Stimulated activated effector memory CD8-positive, alpha-beta T cell treated with anti-CD3 and anti-CD28 coated beads, Interleukin-12 subunit alpha, Interleukin-12 subunit beta, amount 100 ng/mL, for 72 hours (primary cell): ENCODE measurements at regions not wholly inside any gene's neighbourhood (a gene's known extent, or its start where the extent isn't known, plus 50 kb on each side); places are given as distances from the start of the nearest gene placed in this dataset.

ENCODE experiments used
- ATAC-seq: fragments of 150-1000 bp; cut with Tn5 transposase; 2 replicates; pipeline ENCODE4 v1.10.0; 2021
- DNase-seq, 2 donors: peaks; one replicate each; pipeline ENCODE4 v3.0.0; 2021 to 2022; ENCODE audit warnings: low spot score in 2 of 2
- H3K27ac Mint-ChIP-seq: one replicate; pipeline ENCODE4 v1.8.0; 2022; ENCODE audit warnings: mild to moderate bottlenecking, mixed read lengths
- H3K36me3 Mint-ChIP-seq: one replicate; pipeline ENCODE4 v1.8.0; 2022; ENCODE audit warnings: mild to moderate bottlenecking, mixed read lengths
- H3K4me1 Mint-ChIP-seq: one replicate; pipeline ENCODE4 v1.8.0; 2022; ENCODE audit warnings: mixed read lengths
- H3K4me3 Mint-ChIP-seq: one replicate; pipeline ENCODE4 v1.8.0; 2022; ENCODE audit warnings: mild to moderate bottlenecking, mixed read lengths
- H3K9me3 Mint-ChIP-seq: one replicate; pipeline ENCODE4 v1.8.0; 2022; ENCODE audit warnings: mixed read lengths

GRCh38 chr6:101312652-101313051 is 80.9 kb upstream of the GRIK2 start:
- DNase-seq (no peak), ATAC-seq (no peak)
- no peaks in the 10 kb centered on the region for H3K4me1 Mint-ChIP-seq
- H3K27ac Mint-ChIP-seq = no peak overlapping the region
- H3K4me3 Mint-ChIP-seq = no peak overlapping the region
- no peaks in the 10 kb centered on the region for H3K36me3 Mint-ChIP-seq
- H3K9me3 Mint-ChIP-seq = peaks cover 5% of the 10 kb centered on the region

- no peak for DNase-seq
- Mint-ChIP-seq H3K27ac (no peak overlapping the region), H3K9me3 (peaks cover 7% of the 10 kb centered on the region), H3K36me3 (no peaks in the 10 kb centered on the region), H3K4me1 (no peaks in the 10 kb centered on the region), H3K4me3 (no peak overlapping the region)
- no peak for ATAC-seq
Observed at GRCh38 chr6:101322921-101323320, 70.6 kb upstream of the GRIK2 start.

- no peak for ATAC-seq
- H3K9me3 Mint-ChIP-seq = peaks cover 5% of the 10 kb centered on the region
- no peak for DNase-seq
- no peak overlapping the region for H3K4me3 Mint-ChIP-seq
- H3K27ac Mint-ChIP-seq = no peak overlapping the region
- H3K4me1 Mint-ChIP-seq = no peaks in the 10 kb centered on the region
- no peaks in the 10 kb centered on the region for H3K36me3 Mint-ChIP-seq
Observed at GRCh38 chr6:101326411-101326810, 67.1 kb upstream of the GRIK2 start.

DNA sequence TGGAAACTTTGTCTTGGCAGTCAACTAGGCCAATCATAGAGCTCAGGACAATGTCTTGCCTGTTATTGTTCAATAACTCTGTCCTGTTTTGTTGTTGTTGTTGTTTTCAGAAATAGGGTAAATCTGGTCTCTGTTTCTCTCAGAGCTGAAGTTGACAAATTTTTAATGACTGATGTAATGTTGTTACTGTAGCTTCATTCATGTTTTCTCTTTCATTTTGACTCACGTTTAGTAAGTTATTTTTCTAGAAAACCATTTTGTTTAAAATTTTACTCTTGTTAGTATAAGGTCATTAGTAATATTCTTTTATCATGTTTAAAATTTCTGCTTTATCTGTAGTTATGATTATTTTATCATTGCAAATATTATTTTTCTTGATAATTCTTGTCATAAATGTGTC is 51.6 kb upstream of the GRIK2 start:
- Mint-ChIP-seq H3K4me1 (no peaks in the 10 kb centered on the region), H3K27ac (no peak overlapping the region), H3K9me3 (peaks cover 11% of the 10 kb centered on the region), H3K4me3 (no peak overlapping the region), H3K36me3 (no peaks in the 10 kb centered on the region)
- DNase-seq = no peak
- no peak for ATAC-seq
